HepG2 (cell line): ENCODE measurements at regions not wholly inside any gene's neighbourhood (a gene's known extent, or its start where the extent isn't known, plus 50 kb on each side); places are given as distances from the start of the nearest gene placed in this dataset.

Experiments used
- ARNTL ChIP-seq: sonication (generic); formaldehyde crosslinking; IDR thresholded peaks from 2 replicates; pipeline ENCODE4 v1.4.0; 2020; ENCODE audit warnings: mild to moderate bottlenecking, missing genetic modification reagents
- RAD51 ChIP-seq: fragments of 450-650 bp; IDR thresholded peaks from 2 replicates; pipeline ENCODE4 v1.6.1; 2016; ENCODE audit warnings: borderline replicate concordance
- SNAPC4 ChIP-seq: sonication (generic); formaldehyde crosslinking; IDR thresholded peaks from 2 replicates; pipeline ENCODE4 v1.4.0; 2020; ENCODE audit warnings: mild to moderate bottlenecking, missing genetic modification reagents
- ZBTB49 ChIP-seq: sonication (generic); formaldehyde crosslinking; IDR thresholded peaks from 2 replicates; pipeline ENCODE4 v1.4.0; 2020; ENCODE audit warnings: missing genetic modification reagents, borderline replicate concordance
- ZBTB7B ChIP-seq: sonication (generic); formaldehyde crosslinking; IDR thresholded peaks from 2 replicates; pipeline ENCODE4 v1.4.0; 2020; ENCODE audit warnings: missing genetic modification reagents
- ZNF670 ChIP-seq: sonication (generic); formaldehyde crosslinking; IDR thresholded peaks from 2 replicates; pipeline ENCODE4 v1.8.0; 2022; ENCODE audit warnings: mild to moderate bottlenecking, missing genetic modification reagents, borderline replicate concordance
- ZNF749 ChIP-seq: sonication (generic); formaldehyde crosslinking; IDR thresholded peaks from 2 replicates; pipeline ENCODE4 v1.8.0; 2022; ENCODE audit warnings: mild to moderate bottlenecking, missing genetic modification reagents, moderate library complexity, borderline replicate concordance
- TF ChIP-seq, protein P1 (sequence below): sonication (generic); formaldehyde crosslinking; IDR thresholded peaks from 2 replicates; pipeline ENCODE4 v1.4.0; 2020; ENCODE audit warnings: missing genetic modification reagents

- TF ChIP-seq, protein P1, sequence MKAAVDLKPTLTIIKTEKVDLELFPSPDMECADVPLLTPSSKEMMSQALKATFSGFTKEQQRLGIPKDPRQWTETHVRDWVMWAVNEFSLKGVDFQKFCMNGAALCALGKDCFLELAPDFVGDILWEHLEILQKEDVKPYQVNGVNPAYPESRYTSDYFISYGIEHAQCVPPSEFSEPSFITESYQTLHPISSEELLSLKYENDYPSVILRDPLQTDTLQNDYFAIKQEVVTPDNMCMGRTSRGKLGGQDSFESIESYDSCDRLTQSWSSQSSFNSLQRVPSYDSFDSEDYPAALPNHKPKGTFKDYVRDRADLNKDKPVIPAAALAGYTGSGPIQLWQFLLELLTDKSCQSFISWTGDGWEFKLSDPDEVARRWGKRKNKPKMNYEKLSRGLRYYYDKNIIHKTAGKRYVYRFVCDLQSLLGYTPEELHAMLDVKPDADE (CRISPR knock-in tag) = no peak
- TF ChIP-seq ZBTB49 (CRISPR knock-in tag) = no peak
- TF ChIP-seq ZNF670 (CRISPR knock-in tag) = no peak
- no peak for TF ChIP-seq SNAPC4 (CRISPR knock-in tag)
- TF ChIP-seq ARNTL = no peak
- TF ChIP-seq ZBTB7B (CRISPR knock-in tag) = no peak
- no peak for TF ChIP-seq ZNF749 (CRISPR knock-in tag)
- TF ChIP-seq RAD51 = no peak
Observed at GRCh38 chr21:39108291-39109162, 74.7 kb downstream of the PSMG1 start (continued).
